H1 (cell line): ENCODE measurements at regions not wholly inside any gene's neighbourhood (a gene's known extent, or its start where the extent isn't known, plus 50 kb on each side); places are given as distances from the start of the nearest gene placed in this dataset.

Source experiments
- GABPA ChIP-seq: IDR thresholded peaks from 2 replicates; pipeline ENCODE4 v1.6.1; 2011; ENCODE audit warnings: mild to moderate bottlenecking, low read length, moderate library complexity, borderline replicate concordance; ENCODE audit not compliant: insufficient read depth
- NRF1 ChIP-seq: IDR thresholded peaks from 2 replicates; pipeline ENCODE4 v1.6.1; 2011; ENCODE audit warnings: mild to moderate bottlenecking, low read depth, low read length, improper control_type of control experiment
- SIN3A ChIP-seq, 2 experiments: IDR thresholded peaks in 1 of 2; conservative IDR thresholded peaks in 1 of 2; 2 replicates each; pipeline ENCODE4 v1.6.1; 2011 to 2012; ENCODE audit warnings: low read length in 2 of 2, improper control_type of control experiment in 1 of 2, low read depth in 1 of 2, mild to moderate bottlenecking in 1 of 2

GRCh38 chr2:9761577-9761976 is 81.7 kb upstream of the TAF1B start (continued):
- TF ChIP-seq NRF1 (no peak), GABPA (no peak), SIN3A (conservative IDR thresholded peaks at IDR 0.05 in 1 of 2, IDR thresholded peaks at IDR 0.05 in 1 of 2; ENCODE audit: low read depth in 1 of 2, low read length in 2 of 2) (no peak)
